K562 (cell line): ENCODE measurements at regions not wholly inside any gene's neighbourhood (a gene's known extent, or its start where the extent isn't known, plus 50 kb on each side); places are given as distances from the start of the nearest gene placed in this dataset.

Experiments used
- ATAC-seq: fragments of 200-7000 bp; cut with Tn5 transposase; 3 replicates; pipeline ENCODE4 v1.9.1; 2020; ENCODE audit warnings: moderate library complexity
- BruUV-seq: library from RNA; stranded (reverse); fragments of 400-500 nt; replicated peaks from 2 replicates; lab custom pipeline; 2021; lab: Mats Ljungman, UMichigan
- CTCF ChIA-PET: fragments of 300-600 bp; formaldehyde crosslinking; extraction: SDS; loops from one replicate; lab custom pipeline; 2021; ENCODE audit warnings: low intra/inter-chr PET ratio; lab: Yijun Ruan, JAX
- POLR2A ChIA-PET: fragments of 300-600, 350-650 bp; sonication (Branson Sonifier 250); formaldehyde crosslinking; extraction: SDS; loops from one replicate; lab custom pipeline; 2021; ENCODE audit warnings: antibody characterized with exemption, inconsistent platforms; lab: Yijun Ruan, JAX
- DNase-seq, 4 experiments: peaks; one replicate each; pipeline versions ENCODE4 v3.0.0 to v3.0.0-alpha.2; 2011 to 2018; ENCODE audit warnings: low spot score in 3 of 4, mixed read lengths in 3 of 4; ENCODE audit errors: extremely low read depth in 1 of 4
- FAIRE-seq: peaks from 2 replicates; lab custom pipeline; 2011; peaks lifted over from hg19 to GRCh38; lab: Jason Lieb, UNC
- H2AFZ ChIP-seq: 2 replicates; pipeline ENCODE4 v1.6.0; 2011; ENCODE audit warnings: low read depth, low read length, control low read depth, inconsistent platforms
- H3K27ac ChIP-seq: fragments of 200-600 bp; 3 replicates; pipeline ENCODE4 v1.8.0; 2011; ENCODE audit warnings: low read depth, mild to moderate bottlenecking, control low read depth, inconsistent platforms, low read length, moderate library complexity, mixed read lengths; ENCODE audit errors: extremely low read depth
- H3K27me3 ChIP-seq, 2 experiments: fragments of 300-600 bp in 1 of 2; 2 replicates in 1 of 2; 3 replicates in 1 of 2; pipeline versions ENCODE4 v1.6.0 to v1.8.0; 2011; ENCODE audit warnings: inconsistent platforms in 2 of 2, low read length in 2 of 2, mild to moderate bottlenecking in 1 of 2, mixed read lengths in 1 of 2, moderate library complexity in 1 of 2; ENCODE audit not compliant: control insufficient read depth in 2 of 2, insufficient read depth in 2 of 2
- H3K36me3 ChIP-seq: fragments of 300-600 bp; 3 replicates; pipeline ENCODE4 v1.8.0; 2011; ENCODE audit warnings: mild to moderate bottlenecking, low read length, inconsistent platforms; ENCODE audit not compliant: control insufficient read depth, insufficient read depth
- H3K4me1 ChIP-seq, 2 experiments: fragments of 200-600 bp in 1 of 2; replicated peaks in 1 of 2; 2 replicates in 1 of 2; 3 replicates in 1 of 2; pipeline versions ENCODE4 v1.5.1 to v1.8.0; 2011; ENCODE audit warnings: inconsistent platforms in 2 of 2, low read length in 2 of 2, mild to moderate bottlenecking in 1 of 2, mixed read lengths in 1 of 2, moderate library complexity in 1 of 2; ENCODE audit not compliant: control insufficient read depth in 2 of 2, insufficient read depth in 2 of 2
- H3K4me2 ChIP-seq: 2 replicates; pipeline ENCODE4 v1.6.1; 2011; ENCODE audit warnings: low read length, control low read depth, inconsistent platforms, mixed read lengths; ENCODE audit not compliant: insufficient read depth
- H3K4me3 ChIP-seq: fragments of 200-600 bp; sonication (generic), shearing (Covaris generic); 2 replicates; pipeline ENCODE4 v1.5.1; 2016; ENCODE audit warnings: control low read depth, inconsistent platforms
- H3K79me2 ChIP-seq: fragments of 200-600 bp; 3 replicates; pipeline ENCODE4 v1.8.0; 2011; ENCODE audit warnings: low read length, inconsistent platforms; ENCODE audit not compliant: control insufficient read depth, insufficient read depth
- H3K9ac ChIP-seq, 2 experiments: 2 replicates each; pipeline versions ENCODE4 v1.6.0 to v1.6.1; 2011; ENCODE audit warnings: low read depth in 2 of 2, low read length in 2 of 2, control low read depth in 1 of 2, inconsistent platforms in 1 of 2, mild to moderate bottlenecking in 1 of 2, mixed read lengths in 1 of 2; ENCODE audit not compliant: insufficient read depth in 1 of 2
- H3K9me1 ChIP-seq: one replicate; pipeline ENCODE4 v1.6.0; 2011; ENCODE audit warnings: inconsistent platforms, mild to moderate bottlenecking, low read length, moderate library complexity; ENCODE audit not compliant: control insufficient read depth, insufficient read depth
- H3K9me3 ChIP-seq: replicated peaks from 2 replicates; pipeline ENCODE4 v1.5.1; 2011; ENCODE audit warnings: low read depth, low read length, inconsistent platforms; ENCODE audit not compliant: control insufficient read depth, insufficient read depth
- H4K20me1 ChIP-seq: replicated peaks from 2 replicates; pipeline ENCODE4 v1.6.1; 2011; ENCODE audit warnings: low read length, inconsistent platforms, mixed read lengths; ENCODE audit not compliant: control insufficient read depth, insufficient read depth
- ATF1 ChIP-seq, 2 experiments: fragments of 450-650 bp in 1 of 2; IDR thresholded peaks; 2 replicates each; pipeline ENCODE4 v1.6.1; 2016; ENCODE audit warnings: missing compliant biosample characterization in 1 of 2, missing genetic modification characterization in 1 of 2
- GATAD2A ChIP-seq: fragments of 450-650 bp; IDR thresholded peaks from 2 replicates; pipeline ENCODE4 v1.6.1; 2017
- PBX2 ChIP-seq, 2 experiments: IDR thresholded peaks in 1 of 2; conservative IDR thresholded peaks in 1 of 2; 2 replicates each; pipeline ENCODE4 v1.6.1; 2016; ENCODE audit warnings: low read depth in 2 of 2, mild to moderate bottlenecking in 1 of 2, missing compliant biosample characterization in 1 of 2, missing genetic modification characterization in 1 of 2, moderate library complexity in 1 of 2
- PKNOX1 ChIP-seq: fragments of 450-650 bp; IDR thresholded peaks from 2 replicates; pipeline ENCODE4 v1.6.1; 2016
- RREB1 ChIP-seq: fragments of 250-450 bp; sonication (Bioruptor Pico); IDR thresholded peaks from 2 replicates; pipeline ENCODE4 v1.4.0; 2020
- TAF15 ChIP-seq: fragments of 200-400 bp; formaldehyde crosslinking; IDR thresholded peaks from 2 replicates; pipeline ENCODE4 v1.6.1; 2017; ENCODE audit warnings: mild to moderate bottlenecking, low read depth, low read length, moderate library complexity
- THAP7 ChIP-seq: fragments of 250-450 bp; sonication (Bioruptor Pico); IDR thresholded peaks from 2 replicates; pipeline ENCODE4 v1.5.0; 2021
- ZBED1 ChIP-seq: IDR thresholded peaks from 2 replicates; pipeline ENCODE4 v1.6.1; 2014
- ZNF165 ChIP-seq: fragments of 250-450 bp; sonication (Bioruptor Pico); IDR thresholded peaks from 2 replicates; pipeline ENCODE4 v1.4.0; 2020; ENCODE audit warnings: borderline replicate concordance
- ZNF212 ChIP-seq: fragments of 450-650 bp; formaldehyde crosslinking; IDR thresholded peaks from 2 replicates; pipeline ENCODE4 v1.4.0; 2020; ENCODE audit warnings: mild to moderate bottlenecking
- WGBS: fragments of 100-300 bp; shearing (Covaris generic); methylation state at CpG from one replicate; pipeline ENCODE4 v1.1.6; 2016; ENCODE audit warnings: low coverage, mixed read lengths; ENCODE audit not compliant: insufficient coverage; ENCODE audit errors: missing lambda C conversion rate; 5-methylcytosine and 5-hydroxymethylcytosine counted together
- in situ Hi-C: fragments of 300-500 bp; cut with MboI; formaldehyde crosslinking; loops from 4 replicates; pipeline ENCODE4 v1.15.0; 2018; ENCODE audit warnings: inconsistent platforms, mixed read lengths
- intact Hi-C: fragments of 100-400 bp; cut with micrococcal nuclease; formaldehyde crosslinking; loops from 2 replicates; pipeline ENCODE4 v1.14.2; 2022

- TF ChIP-seq PBX2 (CRISPR knock-in tag; IDR thresholded peaks at IDR 0.05; ENCODE audit: low read depth) (no peak), PBX2 (tag; conservative IDR thresholded peaks at IDR 0.05; ENCODE audit: low read depth) (no peak), PKNOX1 (no peak), THAP7 (CRISPR knock-in tag) (no peak), GATAD2A (no peak)
Observed at GRCh38 chr10:34872820-34873219, 57.7 kb upstream of the PARD3 start (continued).

- H3K4me1 ChIP-seq: no peaks in the 10 kb centered on the region
- in situ Hi-C loops: no loop called here
- no peak overlapping the region for H3K9ac ChIP-seq
- peaks cover 5 to 6% of the 10 kb centered on the region in 2 experiments; a peak in 4 of 5 replicates for H3K27me3 ChIP-seq
- BruUV-seq: no TSS peak
- H3K27ac ChIP-seq: no peak overlapping the region
- FAIRE-seq: no peak
- no peak overlapping the region for H2AFZ ChIP-seq
- no peak for DNase-seq
- H3K9me3 ChIP-seq: no peaks in the 10 kb centered on the region
- WGBS: 0% methylated on average over 11 of the region's 11 CpGs
- no peaks in the 10 kb centered on the region for H3K9me1 ChIP-seq
- POLR2A ChIA-PET: no interaction called here
- H3K4me2 ChIP-seq: no peak overlapping the region
- H4K20me1 ChIP-seq: no peaks in the 10 kb centered on the region
- no peak for ATAC-seq
- CTCF ChIA-PET: no interaction called here
- intact Hi-C loops: no loop called here
- no peak overlapping the region for H3K4me3 ChIP-seq
- H3K36me3 ChIP-seq: no peaks in the 10 kb centered on the region
- H3K79me2 ChIP-seq: no peaks in the 10 kb centered on the region
- no peak for TF ChIP-seq RREB1 (CRISPR knock-in tag)
- no peak for TF ChIP-seq ATF1 (CRISPR knock-in tag; IDR thresholded peaks at IDR 0.05)
- no peak for TF ChIP-seq ATF1 (tag; IDR thresholded peaks at IDR 0.05)
- TF ChIP-seq ZNF165 (CRISPR knock-in tag): no peak
- no peak for TF ChIP-seq ZNF212 (CRISPR knock-in tag)
- no peak for TF ChIP-seq TAF15
- TF ChIP-seq ZBED1: no peak
Observed at GRCh38 chr10:34869135-34869836, 54.2 kb upstream of the PARD3 start.
